ENCODE measurements at regions not wholly inside any gene's neighbourhood (a gene's known extent, or its start where the extent isn't known, plus 50 kb on each side); places are given as distances from the start of the nearest gene placed in this dataset.

- no peak for DNase-seq (ENCODE audit: low spot score)
These were observed 111.5 kb upstream of the SLCO3A1 start for GRCh38 chr15:91741986-91742385.

GRCh38 chr15:91751611-91752010 lies 101.9 kb upstream of the SLCO3A1 start:
- DNase-seq (ENCODE audit: low spot score) = no peak

- no peak for DNase-seq (ENCODE audit: low spot score)
These were observed 101.3 kb upstream of the SLCO3A1 start for GRCh38 chr15:91752081-91752785.

GRCh38 chr15:91759560-91759959 lies 93.9 kb upstream of the SLCO3A1 start:
- DNase-seq (ENCODE audit: low spot score) = no peak

- no peak for DNase-seq (ENCODE audit: low spot score)
These were observed 87.8 kb upstream of the SLCO3A1 start for GRCh38 chr15:91765660-91766059.

GRCh38 chr15:91769476-91769875 lies 84.0 kb upstream of the SLCO3A1 start:
- DNase-seq (ENCODE audit: low spot score) = no peak

- DNase-seq (ENCODE audit: low spot score) = no peak
These were observed 83.6 kb upstream of the SLCO3A1 start for GRCh38 chr15:91769894-91770293.

GRCh38 chr15:91776104-91776503 lies 77.4 kb upstream of the SLCO3A1 start:
- no peak for DNase-seq (ENCODE audit: low spot score)

GRCh38 chr15:91779960-91780359 lies 73.5 kb upstream of the SLCO3A1 start:
- DNase-seq (ENCODE audit: low spot score) = no peak

GRCh38 chr15:91780387-91780786 lies 73.1 kb upstream of the SLCO3A1 start:
- DNase-seq (ENCODE audit: low spot score) = no peak

GRCh38 chr15:91782221-91782620 lies 71.3 kb upstream of the SLCO3A1 start:
- DNase-seq (ENCODE audit: low spot score) = no peak

- no peak for DNase-seq (ENCODE audit: low spot score)
These were observed 70.5 kb upstream of the SLCO3A1 start for GRCh38 chr15:91783008-91783407.

- no peak for DNase-seq (ENCODE audit: low spot score)
These were observed 70.1 kb upstream of the SLCO3A1 start for GRCh38 chr15:91783451-91783850.

- DNase-seq (ENCODE audit: low spot score) = no peak
These were observed 68.4 kb upstream of the SLCO3A1 start for GRCh38 chr15:91784973-91785709.

- no peak for DNase-seq (ENCODE audit: low spot score)
These were observed 66.3 kb upstream of the SLCO3A1 start for GRCh38 chr15:91787198-91787597.

- DNase-seq (ENCODE audit: low spot score) = no peak
These were observed 64.4 kb upstream of the SLCO3A1 start for GRCh38 chr15:91789136-91789535.

- DNase-seq (ENCODE audit: low spot score) = no peak
These were observed 62.7 kb upstream of the SLCO3A1 start for GRCh38 chr15:91790836-91791235.

- no peak for DNase-seq (ENCODE audit: low spot score)
These were observed 59.7 kb upstream of the SLCO3A1 start for GRCh38 chr15:91793771-91794170.

- DNase-seq (ENCODE audit: low spot score) = no peak
These were observed 58.3 kb upstream of the SLCO3A1 start for GRCh38 chr15:91795235-91795634.

- DNase-seq (ENCODE audit: low spot score) = no peak
These were observed 51.5 kb upstream of the SLCO3A1 start for GRCh38 chr15:91801836-91802534.

- no peak for DNase-seq (ENCODE audit: low spot score)
These were observed 50.2 kb upstream of the SLCO3A1 start for GRCh38 chr15:91803260-91803659.

Measured in hepatic stellate cell (primary cell).